ENCODE measurements at regions not wholly inside any gene's neighbourhood (a gene's known extent, or its start where the extent isn't known, plus 50 kb on each side); places are given as distances from the start of the nearest gene placed in this dataset.

DNA sequence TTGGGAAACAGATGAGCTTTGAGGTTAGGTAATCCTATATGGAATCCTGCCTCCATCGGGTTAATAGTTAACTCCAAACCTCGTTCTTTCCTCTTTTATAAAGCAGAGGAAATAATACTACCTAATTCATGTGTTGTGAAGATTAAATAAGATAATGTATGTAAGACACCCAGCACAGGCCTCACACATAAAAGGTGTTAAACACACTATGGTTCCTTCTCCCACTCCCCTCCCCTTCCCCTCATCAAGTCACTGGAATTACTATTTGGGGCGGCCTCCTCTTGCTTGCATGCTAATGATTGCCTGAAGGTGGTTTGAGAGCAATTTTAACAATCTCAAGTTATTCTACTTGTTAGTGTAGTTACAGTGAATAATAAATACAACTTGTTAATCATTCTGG, 404.4 kb upstream of the RASGEF1B start:
- TF ChIP-seq POLR2AphosphoS5 (IDR thresholded peaks at IDR 0.05; ENCODE audit: low read depth, low read length) (no peak), SIN3A (IDR thresholded peaks at IDR 0.05; ENCODE audit: borderline replicate concordance, insufficient read depth, low read length) (no peak), REST (IDR thresholded peaks at IDR 0.05; ENCODE audit: insufficient read depth in 1 of 2, low read depth in 2 of 2, low read length in 2 of 2) (no peak), TAF1 (IDR thresholded peaks at IDR 0.05; ENCODE audit: borderline replicate concordance, insufficient read depth, low read length) (no peak)
